Colonic mucosa (tissue), 4 donors: ENCODE measurements at regions not wholly inside any gene's neighbourhood (a gene's known extent, or its start where the extent isn't known, plus 50 kb on each side); places are given as distances from the start of the nearest gene placed in this dataset.

Experiments used
- DNase-seq: peaks from one replicate; pipeline ENCODE4 v3.0.0-alpha.2; 2020
- H3K27ac ChIP-seq: fragments of 200-600 bp; one replicate; pipeline ENCODE4 v1.8.0; 2021
- H3K27me3 ChIP-seq: fragments of 200-600 bp; one replicate; pipeline ENCODE4 v1.8.0; 2021
- H3K36me3 ChIP-seq: fragments of 200-600 bp; one replicate; pipeline ENCODE4 v1.8.0; 2021
- H3K4me1 ChIP-seq: fragments of 200-600 bp; one replicate; pipeline ENCODE4 v1.8.0; 2021; ENCODE audit warnings: mild to moderate bottlenecking
- H3K4me3 ChIP-seq: fragments of 200-600 bp; one replicate; pipeline ENCODE4 v1.8.0; 2021
- H3K9ac ChIP-seq, 2 donors: one replicate each; pipeline ENCODE4 v1.7.0; 2013; ENCODE audit warnings: control low read depth in 2 of 2, low read depth in 2 of 2, low read length in 2 of 2
- H3K9me3 ChIP-seq: fragments of 200-600 bp; one replicate; pipeline ENCODE4 v1.8.0; 2021
- intact Hi-C: fragments of 100-400 bp; cut with DNase I; formaldehyde crosslinking; loops from one replicate; pipeline ENCODE4 v1.14.1; 2022
- TF ChIP-seq, protein P1 (sequence below): fragments of 200-600 bp; IDR thresholded peaks from one replicate; pipeline ENCODE4 v1.8.0; 2022; ENCODE audit warnings: antibody characterized with exemption, mild to moderate bottlenecking
- donor health status: healthy.
- donor health status: DM: no; HTN: no; CAD: no.
- donor health status: DM: no; HTN: no; CAD: no.

DNA sequence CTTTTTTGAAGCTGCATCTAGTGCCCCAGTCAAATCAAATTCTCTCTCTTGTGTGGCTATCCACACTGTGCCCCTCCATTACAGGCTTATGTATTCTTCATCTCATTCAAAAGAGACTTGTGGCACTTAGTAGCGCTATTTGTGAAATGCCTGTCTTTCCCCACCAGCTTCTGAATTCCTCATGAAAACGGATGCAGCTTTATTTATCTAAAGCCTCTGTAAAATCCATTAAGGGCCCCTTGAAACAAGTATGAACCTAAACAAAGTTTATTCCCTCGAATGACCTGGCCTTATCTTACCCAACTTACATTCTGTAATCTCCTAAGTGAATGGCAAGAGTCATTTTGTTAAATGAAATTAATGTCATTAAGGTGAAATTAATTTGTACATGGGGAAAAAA, 417.4 kb upstream of the PIK3C3 start:
- no peak overlapping the region for H3K9ac ChIP-seq
- no peak overlapping the region for H3K4me3 ChIP-seq
- H3K4me1 ChIP-seq, result no peaks in the 10 kb centered on the region
- no peaks in the 10 kb centered on the region for H3K9me3 ChIP-seq
- intact Hi-C loops, result no loop called here
- no peaks in the 10 kb centered on the region for H3K36me3 ChIP-seq
- DNase-seq, result no peak
- H3K27ac ChIP-seq, result no peak overlapping the region
- TF ChIP-seq, protein P1, sequence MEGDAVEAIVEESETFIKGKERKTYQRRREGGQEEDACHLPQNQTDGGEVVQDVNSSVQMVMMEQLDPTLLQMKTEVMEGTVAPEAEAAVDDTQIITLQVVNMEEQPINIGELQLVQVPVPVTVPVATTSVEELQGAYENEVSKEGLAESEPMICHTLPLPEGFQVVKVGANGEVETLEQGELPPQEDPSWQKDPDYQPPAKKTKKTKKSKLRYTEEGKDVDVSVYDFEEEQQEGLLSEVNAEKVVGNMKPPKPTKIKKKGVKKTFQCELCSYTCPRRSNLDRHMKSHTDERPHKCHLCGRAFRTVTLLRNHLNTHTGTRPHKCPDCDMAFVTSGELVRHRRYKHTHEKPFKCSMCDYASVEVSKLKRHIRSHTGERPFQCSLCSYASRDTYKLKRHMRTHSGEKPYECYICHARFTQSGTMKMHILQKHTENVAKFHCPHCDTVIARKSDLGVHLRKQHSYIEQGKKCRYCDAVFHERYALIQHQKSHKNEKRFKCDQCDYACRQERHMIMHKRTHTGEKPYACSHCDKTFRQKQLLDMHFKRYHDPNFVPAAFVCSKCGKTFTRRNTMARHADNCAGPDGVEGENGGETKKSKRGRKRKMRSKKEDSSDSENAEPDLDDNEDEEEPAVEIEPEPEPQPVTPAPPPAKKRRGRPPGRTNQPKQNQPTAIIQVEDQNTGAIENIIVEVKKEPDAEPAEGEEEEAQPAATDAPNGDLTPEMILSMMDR, result no peak
- H3K27me3 ChIP-seq, result no peaks in the 10 kb centered on the region

- intact Hi-C loops, result no loop called here
- no peak for DNase-seq
- Histone ChIP-seq H3K4me3 (no peak overlapping the region), H3K9ac (no peak overlapping the region), H3K36me3 (no peaks in the 10 kb centered on the region), H3K4me1 (no peaks in the 10 kb centered on the region), H3K9me3 (no peaks in the 10 kb centered on the region), H3K27me3 (no peaks in the 10 kb centered on the region), H3K27ac (no peak overlapping the region)
- TF ChIP-seq, protein P1, result no peak
Observed at GRCh38 chr18:41532344-41533086, 422.5 kb upstream of the PIK3C3 start.

DNA sequence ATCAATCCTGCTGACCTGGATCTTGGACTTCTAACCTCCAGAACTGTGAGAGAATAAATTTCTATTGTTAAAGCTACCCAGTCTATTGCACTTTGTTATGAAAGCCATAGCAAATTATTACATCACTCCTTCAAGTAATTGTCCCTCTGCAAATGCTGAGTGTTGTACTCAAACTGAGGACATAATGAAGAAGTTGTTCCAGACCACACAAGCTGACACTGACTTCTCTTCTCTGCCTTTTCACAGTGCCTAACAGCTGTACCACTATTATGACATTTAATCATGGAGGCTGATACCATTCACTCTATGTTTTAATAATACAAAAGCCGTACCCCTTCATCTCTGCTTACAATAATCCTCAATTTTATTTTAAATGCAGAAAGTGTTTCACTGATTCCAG, 424.1 kb upstream of the PIK3C3 start:
- intact Hi-C loops, result no loop called here
- TF ChIP-seq, protein P1, result no peak

GRCh38 chr18:41529093-41529492, 425.9 kb upstream of the PIK3C3 start:
- TF ChIP-seq, protein P1, result no peak
- Histone ChIP-seq H3K9ac (no peak overlapping the region), H3K4me3 (no peak overlapping the region)

More for the DNA sequence above, 424.1 kb upstream of the PIK3C3 start:
- no peak overlapping the region for H3K27ac ChIP-seq
- DNase-seq, result no peak
- H3K36me3 ChIP-seq, result no peaks in the 10 kb centered on the region
- no peak overlapping the region for H3K4me3 ChIP-seq
- H3K9ac ChIP-seq, result no peak overlapping the region
- no peaks in the 10 kb centered on the region for H3K4me1 ChIP-seq
- no peaks in the 10 kb centered on the region for H3K9me3 ChIP-seq
- no peaks in the 10 kb centered on the region for H3K27me3 ChIP-seq

DNA sequence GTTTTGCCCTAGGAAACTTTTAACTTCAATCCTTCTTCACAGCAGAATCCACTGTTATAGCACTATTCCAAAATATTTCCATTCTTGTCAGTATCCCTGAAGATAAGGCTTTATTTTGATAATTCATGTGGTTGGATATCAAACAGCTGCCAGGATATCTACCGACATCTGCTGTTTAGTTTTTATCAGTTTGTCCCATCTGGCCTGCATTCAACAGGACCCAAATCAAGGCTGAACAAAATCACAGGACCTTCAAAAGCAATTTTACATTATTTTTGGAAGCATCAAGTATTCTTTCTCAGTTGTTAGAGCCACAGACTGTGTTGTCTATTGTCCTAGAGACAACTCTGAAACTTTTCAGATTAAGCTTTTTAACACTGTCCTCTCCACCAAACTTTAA, 429.0 kb upstream of the PIK3C3 start:
- DNase-seq, result no peak
- no peak overlapping the region for H3K4me3 ChIP-seq
- H3K9me3 ChIP-seq, result no peaks in the 10 kb centered on the region
- no peak overlapping the region for H3K27ac ChIP-seq
- no peak overlapping the region for H3K9ac ChIP-seq
- H3K4me1 ChIP-seq, result no peaks in the 10 kb centered on the region
- intact Hi-C loops, result no loop called here
- H3K36me3 ChIP-seq, result no peaks in the 10 kb centered on the region
- TF ChIP-seq, protein P1, result no peak
- H3K27me3 ChIP-seq, result no peaks in the 10 kb centered on the region

More at GRCh38 chr18:41529093-41529492, 425.9 kb upstream of the PIK3C3 start:
- DNase-seq, result no peak
- Histone ChIP-seq H3K4me1 (no peaks in the 10 kb centered on the region), H3K27ac (no peak overlapping the region), H3K36me3 (no peaks in the 10 kb centered on the region), H3K9me3 (no peaks in the 10 kb centered on the region), H3K27me3 (no peaks in the 10 kb centered on the region)
- intact Hi-C loops, result no loop called here
